Lower leg skin (tissue), 4 donors: ENCODE measurements at regions not wholly inside any gene's neighbourhood (a gene's known extent, or its start where the extent isn't known, plus 50 kb on each side); places are given as distances from the start of the nearest gene placed in this dataset.
"Not testable (repeated sequence)": the region's sequence is repeated elsewhere in the genome, so short reads cannot be mapped to it uniquely, and the experiment has no call there.

Experiments used
- DNase-seq, 2 donors: peaks; one replicate each; pipeline ENCODE4 v3.0.0-alpha.2; 2019; ENCODE audit warnings: low spot score in 2 of 2
- H3K4me3 ChIP-seq: fragments of 200-600 bp; sonication (generic); 2 replicates; pipeline ENCODE4 v1.5.1; 2017; ENCODE audit warnings: mild to moderate bottlenecking, low read depth; ENCODE audit not compliant: poor library complexity, severe bottlenecking
- POLR2A ChIP-seq, 2 donors: fragments of 450-650 bp; IDR thresholded peaks; one replicate each; pipeline ENCODE4 v1.6.1; 2016 to 2017; ENCODE audit warnings: antibody characterized with exemption in 2 of 2, mild to moderate bottlenecking in 1 of 2, moderate library complexity in 1 of 2
- WGBS, 2 donors: methylation state at CpG; one replicate each; pipeline ENCODE4 v1.1.5; 2018; 5-methylcytosine and 5-hydroxymethylcytosine counted together
- intact Hi-C: fragments of 100-400 bp; cut with DNase I; formaldehyde crosslinking; loops from one replicate; pipeline ENCODE4 v1.15.0; 2023; ENCODE audit warnings: low total_unique reads
- TF ChIP-seq, protein P1 (sequence below), 3 donors: fragments of 450-650 bp; IDR thresholded peaks; one replicate each; pipeline ENCODE4 v1.5.1; 2016; ENCODE audit warnings: antibody characterized with exemption in 3 of 3, mild to moderate bottlenecking in 3 of 3, moderate library complexity in 2 of 3

DNA sequence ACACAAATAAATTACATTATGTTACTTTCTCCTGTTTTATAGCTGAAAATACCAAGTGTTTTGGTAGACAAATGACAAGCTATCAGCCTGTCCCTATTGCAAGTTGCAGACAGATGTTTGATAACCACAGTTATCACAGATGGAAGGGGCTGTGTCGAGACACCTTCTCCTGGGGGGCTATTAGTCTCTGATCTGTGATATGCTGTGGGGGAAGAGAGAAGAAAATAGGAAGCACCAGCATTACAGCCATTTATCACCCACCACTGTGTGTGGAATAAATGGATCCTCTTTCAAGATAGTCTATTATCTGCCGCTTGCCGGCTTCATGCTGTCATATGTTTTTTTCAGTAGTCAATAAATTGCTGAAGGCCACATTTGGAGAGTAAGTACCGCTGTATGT, 597.2 kb upstream of the ADARB2 start:
- TF ChIP-seq, protein P1, sequence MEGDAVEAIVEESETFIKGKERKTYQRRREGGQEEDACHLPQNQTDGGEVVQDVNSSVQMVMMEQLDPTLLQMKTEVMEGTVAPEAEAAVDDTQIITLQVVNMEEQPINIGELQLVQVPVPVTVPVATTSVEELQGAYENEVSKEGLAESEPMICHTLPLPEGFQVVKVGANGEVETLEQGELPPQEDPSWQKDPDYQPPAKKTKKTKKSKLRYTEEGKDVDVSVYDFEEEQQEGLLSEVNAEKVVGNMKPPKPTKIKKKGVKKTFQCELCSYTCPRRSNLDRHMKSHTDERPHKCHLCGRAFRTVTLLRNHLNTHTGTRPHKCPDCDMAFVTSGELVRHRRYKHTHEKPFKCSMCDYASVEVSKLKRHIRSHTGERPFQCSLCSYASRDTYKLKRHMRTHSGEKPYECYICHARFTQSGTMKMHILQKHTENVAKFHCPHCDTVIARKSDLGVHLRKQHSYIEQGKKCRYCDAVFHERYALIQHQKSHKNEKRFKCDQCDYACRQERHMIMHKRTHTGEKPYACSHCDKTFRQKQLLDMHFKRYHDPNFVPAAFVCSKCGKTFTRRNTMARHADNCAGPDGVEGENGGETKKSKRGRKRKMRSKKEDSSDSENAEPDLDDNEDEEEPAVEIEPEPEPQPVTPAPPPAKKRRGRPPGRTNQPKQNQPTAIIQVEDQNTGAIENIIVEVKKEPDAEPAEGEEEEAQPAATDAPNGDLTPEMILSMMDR (IDR thresholded peaks at IDR 0.05): no peak
- no peak for TF ChIP-seq POLR2A (IDR thresholded peaks at IDR 0.05)
- DNase-seq: no peak
- H3K4me3 ChIP-seq: no peak overlapping the region
- intact Hi-C loops: no loop called here
- WGBS, 2 donors: 64 to 67% methylated on average over 4 of the region's 4 CpGs

DNA sequence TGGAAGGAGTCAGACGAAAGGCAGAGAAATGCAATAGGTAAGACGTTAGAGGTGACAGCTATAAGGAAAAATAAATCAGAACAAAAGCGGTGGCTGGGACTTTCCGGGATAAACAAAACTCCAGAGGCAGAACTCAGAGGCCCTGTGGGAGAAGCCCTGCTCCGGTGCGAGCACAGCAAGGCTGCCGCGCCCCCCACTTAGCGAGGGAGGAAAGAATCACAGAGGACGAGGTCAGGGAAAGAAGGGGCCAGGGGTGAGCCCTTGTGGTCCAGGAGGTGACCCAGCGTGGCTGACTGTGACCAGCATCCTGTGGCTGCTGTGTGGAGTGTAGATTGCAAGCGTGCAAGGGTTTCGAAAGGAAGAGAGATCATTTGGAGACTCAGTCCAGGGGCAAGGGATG, 591.8 kb upstream of the ADARB2 start:
- 59 to 69% methylated on average over 13 of the region's 13 CpGs for WGBS, 2 donors
- intact Hi-C loops: no loop called here
- no peak overlapping the region for H3K4me3 ChIP-seq

GRCh38 chr10:2326411-2326810, 589.1 kb upstream of the ADARB2 start:
- intact Hi-C loops: no loop called here
- no peak for TF ChIP-seq POLR2A (IDR thresholded peaks at IDR 0.05)
- TF ChIP-seq, protein P1 (IDR thresholded peaks at IDR 0.05): no peak
- 80 to 84% methylated on average over 6 of the region's 6 CpGs for WGBS, 2 donors
- H3K4me3 ChIP-seq: no peak overlapping the region
- DNase-seq: no peak

More for the DNA sequence above, 591.8 kb upstream of the ADARB2 start:
- TF ChIP-seq POLR2A (IDR thresholded peaks at IDR 0.05): no peak
- TF ChIP-seq, protein P1 (IDR thresholded peaks at IDR 0.05): no peak
- no peak for DNase-seq

DNA sequence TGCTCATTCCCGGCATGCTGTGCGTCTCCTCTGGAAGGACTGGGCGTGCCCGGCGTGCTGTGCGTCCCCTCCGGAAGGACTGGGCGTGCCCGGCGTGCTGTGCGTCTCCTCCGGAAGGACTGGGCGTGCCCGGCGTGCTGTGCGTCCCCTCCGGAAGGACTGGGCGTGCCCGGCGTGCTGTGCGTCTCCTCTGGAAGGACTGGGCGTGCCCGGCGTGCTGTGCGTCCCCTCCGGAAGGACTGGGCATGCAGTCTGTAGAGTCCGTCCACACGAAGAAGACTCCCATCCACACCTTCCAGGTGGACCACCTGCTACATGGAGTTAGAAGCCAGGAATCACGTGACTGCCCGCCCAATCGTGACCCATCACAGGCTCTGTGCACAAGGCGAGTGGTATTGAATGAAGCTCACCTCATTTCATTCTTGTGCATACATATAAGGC, 577.7 kb upstream of the ADARB2 start:
- WGBS, 2 donors: 90 to 94% methylated on average over 28 to 30 of the region's 32 CpGs
- intact Hi-C loops, DNase-seq, H3K4me3 ChIP-seq: not testable (repeated sequence)

DNA sequence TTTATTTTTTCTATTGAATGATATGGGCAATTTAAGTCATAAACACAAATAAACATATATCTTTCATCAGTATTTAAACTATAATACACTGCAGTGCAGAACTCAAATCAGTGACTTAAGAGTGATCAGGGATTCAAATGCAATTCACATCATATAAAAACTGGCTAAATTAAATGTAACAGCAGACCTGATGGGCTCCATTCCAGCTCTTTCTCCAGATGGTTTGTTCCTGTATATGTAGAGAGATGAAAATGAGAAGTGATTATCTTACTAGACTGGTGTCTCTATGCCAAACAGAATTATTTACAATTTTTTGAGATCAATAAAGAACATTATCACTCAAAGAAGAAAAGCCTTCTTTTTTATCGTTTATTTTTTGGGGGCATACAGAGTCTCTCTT, 568.8 kb upstream of the ADARB2 start:
- DNase-seq: no peak
- intact Hi-C loops: no loop called here
- WGBS, 2 donors: 88 to 98% methylated on average over 1 of the region's 1 CpG
- no peak for TF ChIP-seq POLR2A (IDR thresholded peaks at IDR 0.05)
- TF ChIP-seq, protein P1 (IDR thresholded peaks at IDR 0.05): no peak
- no peak overlapping the region for H3K4me3 ChIP-seq

DNA sequence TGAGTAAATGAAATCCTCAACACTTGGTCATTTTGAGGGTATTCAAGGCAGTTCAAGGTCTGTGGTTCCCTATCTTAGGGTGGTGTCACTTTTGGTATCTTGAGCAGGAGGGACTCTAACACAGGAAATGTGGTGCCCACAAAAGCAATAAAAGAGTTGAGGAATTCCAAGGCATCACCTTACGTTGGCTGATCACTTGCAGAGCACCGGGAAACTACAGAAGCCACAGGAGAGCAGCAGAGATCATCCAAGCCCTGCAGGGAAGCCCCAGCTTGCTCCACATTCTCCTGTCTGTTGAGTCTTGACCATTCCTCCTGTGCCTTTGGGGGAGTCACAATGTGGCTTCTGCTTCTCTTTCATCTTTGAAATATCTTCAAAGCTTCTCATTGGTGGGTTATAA, 565.8 kb upstream of the ADARB2 start:
- TF ChIP-seq, protein P1 (IDR thresholded peaks at IDR 0.05): no peak
- no peak for TF ChIP-seq POLR2A (IDR thresholded peaks at IDR 0.05)
- intact Hi-C loops: no loop called here

More for the DNA sequence above, 565.8 kb upstream of the ADARB2 start:
- DNase-seq: no peak
- 61 to 69% methylated on average over 2 of the region's 2 CpGs for WGBS, 2 donors
- no peak overlapping the region for H3K4me3 ChIP-seq
